NCI-H510A treated with DMSO at 0.1 percent for 48 hours (cell line): ENCODE measurements at regions not wholly inside any gene's neighbourhood (a gene's known extent, or its start where the extent isn't known, plus 50 kb on each side); places are given as distances from the start of the nearest gene placed in this dataset.

Experiments
- DNase-seq: peaks from one replicate; lab custom pipeline; 2025; lab: John Stamatoyannopoulos, UW

DNA sequence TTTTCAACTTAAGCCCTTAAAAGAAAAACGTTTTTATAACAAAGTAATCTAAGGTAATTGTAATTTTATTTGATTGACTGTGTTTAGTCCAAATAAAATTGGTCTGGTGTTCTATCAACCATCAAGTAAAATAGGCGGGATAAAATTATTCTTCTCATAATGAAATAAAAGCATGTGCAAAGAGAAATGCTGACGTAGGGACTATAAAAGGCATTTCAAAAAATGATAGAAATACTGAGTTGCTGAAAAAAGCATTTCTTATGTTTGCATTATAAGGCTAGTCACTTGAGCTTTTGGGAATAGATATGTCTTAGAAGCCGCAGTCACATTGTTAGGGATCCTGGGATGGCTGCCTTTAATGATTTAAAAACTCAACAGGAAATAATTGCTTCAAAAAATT, 608.0 kb upstream of the JAG1 start:
- DNase-seq: no peak

DNA sequence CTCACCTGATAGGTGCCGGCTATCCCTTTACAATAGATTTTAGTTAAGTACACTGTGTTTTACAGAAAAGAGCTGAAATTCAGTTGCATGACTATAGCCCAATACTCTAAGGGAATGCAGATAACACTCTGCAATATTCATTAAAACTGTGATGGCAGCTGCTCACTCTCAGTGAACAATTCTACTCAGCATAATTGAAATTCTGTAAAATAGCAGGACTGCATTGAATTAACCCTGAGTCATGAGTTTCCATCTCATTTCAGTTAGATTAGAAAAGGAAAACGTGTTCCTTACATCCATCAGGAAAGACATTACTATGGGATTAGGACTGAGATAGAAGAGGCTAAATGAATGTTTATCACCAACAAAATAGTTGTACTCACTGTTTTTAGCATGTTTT, 613.3 kb upstream of the JAG1 start:
- DNase-seq: no peak

DNA sequence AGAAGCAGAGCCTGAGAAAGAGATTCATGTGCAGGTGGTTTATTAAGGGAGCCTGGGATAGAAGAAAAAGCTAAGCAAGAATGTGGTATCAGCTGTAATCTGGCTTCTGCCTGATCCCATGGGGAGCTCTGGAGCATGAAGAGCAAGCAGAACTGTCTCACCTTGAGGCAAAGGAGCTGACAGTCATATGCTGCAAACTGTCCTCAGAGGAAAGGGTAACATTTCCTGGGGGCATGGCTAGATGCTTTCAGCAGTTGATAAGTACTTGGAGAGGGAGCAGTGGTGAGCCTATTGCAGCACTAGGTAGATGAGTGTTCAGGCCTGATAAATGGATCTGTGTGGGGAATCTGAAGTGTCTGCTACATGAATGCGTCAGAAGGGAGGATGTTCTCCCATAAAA, 621.5 kb upstream of the BTBD3 start:
- no peak for DNase-seq

DNA sequence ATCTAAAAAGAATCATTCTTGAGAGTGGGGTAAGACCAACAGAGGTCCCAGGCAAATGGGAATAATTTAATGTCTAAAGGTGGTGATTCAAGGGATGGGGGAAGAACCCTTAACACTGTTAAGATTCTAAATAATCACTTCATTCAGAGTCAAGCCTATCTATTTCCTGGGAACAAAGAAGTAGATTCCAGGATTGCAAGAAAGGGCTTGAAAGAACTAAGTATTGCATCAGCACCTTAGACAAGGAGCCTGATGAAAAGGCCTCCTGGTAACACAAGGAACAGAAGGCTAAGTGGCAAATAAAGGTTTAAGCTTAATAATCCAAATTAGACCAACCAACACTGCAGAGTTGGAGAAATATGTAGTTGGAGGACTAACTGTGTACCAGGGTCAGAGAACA, 620.7 kb upstream of the BTBD3 start:
- DNase-seq: no peak

DNA sequence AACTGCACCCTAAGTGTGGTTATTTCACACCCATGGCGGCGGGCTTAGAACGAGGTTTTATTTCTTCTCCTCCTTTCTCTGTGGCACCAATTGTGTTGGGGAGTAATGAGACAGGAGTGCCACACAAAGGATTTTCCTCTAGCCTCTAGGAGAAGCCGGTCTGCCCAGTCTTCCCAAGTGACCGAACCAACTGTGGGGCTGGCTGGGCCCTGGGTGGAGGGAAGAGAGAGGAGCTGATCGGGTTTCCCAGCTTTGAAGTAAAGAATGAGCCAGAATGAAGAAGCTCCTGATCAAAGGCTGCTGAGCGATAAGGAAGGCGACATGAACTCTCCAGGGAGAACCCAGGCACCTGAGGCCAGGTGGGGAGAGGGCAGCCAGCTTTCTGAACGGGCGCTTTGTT, 616.0 kb upstream of the BTBD3 start:
- no peak for DNase-seq

DNA sequence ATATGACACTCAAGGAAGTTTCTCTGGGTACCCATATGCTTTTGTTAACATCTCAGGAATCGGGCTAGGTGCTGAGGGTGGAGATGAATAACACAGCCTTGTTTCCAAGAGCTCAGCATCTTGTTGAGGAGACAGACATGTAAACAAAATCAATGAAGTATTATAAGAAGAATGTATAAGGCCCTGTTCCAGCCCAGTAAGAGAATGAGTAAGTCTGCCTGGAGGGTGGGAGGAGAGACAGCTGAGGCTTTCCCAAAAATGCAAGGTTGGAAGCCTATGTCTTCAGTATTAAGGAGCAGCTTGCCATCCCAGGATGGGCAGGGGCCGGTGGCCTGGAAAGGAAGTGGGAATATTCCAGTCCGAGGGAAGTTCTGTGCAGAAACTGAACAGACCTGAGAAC, 615.3 kb upstream of the BTBD3 start:
- no peak for DNase-seq

DNA sequence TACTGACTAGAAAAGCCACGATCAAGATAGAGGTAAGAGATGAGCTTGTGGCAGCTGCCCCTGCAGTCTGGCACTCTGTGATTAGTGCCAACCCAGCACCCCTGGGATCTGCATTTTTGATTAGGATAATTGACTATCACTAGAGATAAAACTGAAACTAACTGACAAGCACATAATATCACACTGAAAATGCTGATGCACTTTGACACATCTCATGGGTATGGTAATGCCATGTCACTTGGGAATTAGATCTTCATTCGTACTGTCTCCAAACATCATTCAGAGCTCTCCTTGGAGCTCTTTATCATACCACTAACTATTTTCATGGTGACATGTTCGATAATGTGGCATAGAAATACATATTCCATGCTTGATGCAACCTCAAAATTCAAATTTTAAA, 612.9 kb upstream of the BTBD3 start:
- no peak for DNase-seq

DNA sequence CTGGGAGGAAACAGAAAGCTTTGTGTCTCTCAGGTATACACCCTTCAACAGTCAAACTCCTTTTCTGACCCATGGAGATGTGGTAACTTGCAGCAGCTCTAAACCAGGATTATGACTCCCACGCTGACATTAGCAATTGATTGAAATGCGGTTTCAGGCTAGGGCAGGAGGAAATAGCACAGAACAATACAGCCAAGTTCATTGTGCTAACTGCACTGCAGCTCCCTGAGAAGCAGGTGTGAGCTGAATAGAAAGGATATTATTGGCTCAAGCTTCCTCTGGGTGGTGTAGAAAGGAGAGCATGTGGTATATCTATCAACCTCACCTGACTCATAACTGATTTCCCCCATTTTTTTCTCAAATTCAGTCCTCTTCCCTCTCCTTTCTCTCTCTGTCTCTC, 612.3 kb upstream of the BTBD3 start:
- DNase-seq: no peak

DNA sequence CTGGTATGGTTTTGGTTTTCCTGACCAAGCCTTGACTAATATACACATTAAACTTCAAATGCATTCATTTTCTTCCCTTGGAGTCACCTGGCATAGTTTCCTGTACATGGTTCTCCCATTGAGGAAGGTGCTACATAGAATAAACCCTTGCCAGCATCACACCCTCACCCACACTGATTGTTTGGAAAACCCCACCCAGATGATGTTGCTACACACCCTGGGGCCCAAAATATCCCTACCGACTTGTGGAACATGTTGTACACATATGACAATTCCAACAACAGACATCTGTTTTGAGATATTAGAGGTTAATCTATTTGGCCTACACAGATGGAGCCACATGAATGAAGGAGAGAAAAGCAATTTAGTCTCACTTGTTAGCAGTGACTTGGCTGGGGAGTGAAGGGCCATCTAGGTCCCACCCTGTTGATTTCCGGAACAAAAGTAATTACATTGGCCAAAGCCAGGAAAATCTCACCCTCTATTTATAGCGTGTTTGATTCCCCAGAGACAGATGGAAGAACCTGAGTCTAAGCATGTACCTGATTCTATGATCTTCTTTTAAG, 606.0 kb upstream of the BTBD3 start:
- no peak for DNase-seq

DNA sequence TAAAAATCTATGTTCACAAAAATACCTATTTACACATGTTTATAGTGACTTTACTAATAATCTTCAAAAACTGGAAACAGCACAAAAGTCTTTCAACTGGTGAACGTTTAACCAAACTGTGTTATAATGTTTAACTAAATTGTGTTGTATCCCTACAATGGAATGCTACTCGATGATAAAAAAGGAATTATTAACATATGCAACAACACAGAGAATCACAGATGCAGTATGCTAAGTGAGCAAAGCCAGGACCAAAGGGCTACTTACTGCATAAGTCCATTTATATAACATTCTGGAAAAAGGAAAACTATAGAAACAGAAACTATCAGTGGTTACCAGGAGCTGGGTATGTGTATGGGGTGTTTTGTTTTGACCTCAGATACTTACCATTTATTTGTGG, 602.2 kb upstream of the BTBD3 start:
- no peak for DNase-seq

DNA sequence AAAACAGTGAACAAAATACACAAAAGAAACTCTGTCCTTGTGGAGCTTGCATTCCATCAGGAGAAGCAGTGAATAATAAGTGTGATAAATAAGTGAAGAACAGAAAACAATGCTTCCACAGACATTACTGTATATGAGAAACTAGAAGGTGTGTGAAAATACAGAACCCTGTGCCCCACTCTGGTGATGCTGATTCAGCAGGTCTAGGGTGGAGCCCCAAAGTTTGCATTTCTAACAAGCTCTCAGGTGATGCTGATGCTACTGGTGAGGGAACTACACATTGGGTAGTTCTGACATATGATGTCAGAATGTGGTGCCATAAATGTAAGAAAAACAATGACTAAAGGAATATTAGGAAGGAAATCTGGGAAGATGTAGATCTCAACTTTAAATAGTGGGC, 601.4 kb upstream of the BTBD3 start:
- no peak for DNase-seq

DNA sequence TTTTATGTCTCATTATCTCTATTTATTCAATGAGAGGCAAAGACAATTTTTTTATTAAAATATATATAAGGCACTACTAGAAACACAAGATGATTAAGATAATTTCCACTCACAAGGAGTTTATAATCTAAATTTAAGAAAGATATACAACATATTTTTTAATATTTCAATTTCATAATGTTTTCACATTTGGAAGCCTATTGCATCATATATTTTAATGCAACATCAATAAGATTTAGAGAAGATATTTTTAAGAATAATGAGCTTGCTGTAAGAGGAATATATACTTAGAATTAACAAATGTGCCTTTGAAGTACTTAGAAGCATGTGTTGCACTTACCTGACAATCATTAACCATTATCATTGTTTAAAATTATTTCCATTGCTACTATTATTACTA, 597.7 kb upstream of the BTBD3 start:
- no peak for DNase-seq

DNA sequence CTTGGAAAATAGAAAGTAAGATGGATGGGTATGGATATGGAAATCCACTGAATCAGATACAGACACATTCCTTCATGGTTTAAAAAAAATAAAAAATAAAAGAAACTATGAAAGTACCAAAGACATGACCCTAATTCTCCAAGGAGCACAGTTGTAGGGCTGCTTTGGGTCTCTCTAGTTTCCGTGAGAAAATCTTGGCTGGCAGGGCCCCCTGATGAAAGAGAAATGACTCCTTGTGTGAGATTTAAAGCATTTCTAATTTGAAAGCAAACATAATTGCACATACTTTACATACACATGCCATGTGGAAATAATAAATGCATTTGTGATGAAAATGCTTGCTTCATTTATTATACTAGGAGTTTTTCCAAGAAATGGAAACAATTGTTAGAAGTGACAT, 593.9 kb upstream of the BTBD3 start:
- no peak for DNase-seq

DNA sequence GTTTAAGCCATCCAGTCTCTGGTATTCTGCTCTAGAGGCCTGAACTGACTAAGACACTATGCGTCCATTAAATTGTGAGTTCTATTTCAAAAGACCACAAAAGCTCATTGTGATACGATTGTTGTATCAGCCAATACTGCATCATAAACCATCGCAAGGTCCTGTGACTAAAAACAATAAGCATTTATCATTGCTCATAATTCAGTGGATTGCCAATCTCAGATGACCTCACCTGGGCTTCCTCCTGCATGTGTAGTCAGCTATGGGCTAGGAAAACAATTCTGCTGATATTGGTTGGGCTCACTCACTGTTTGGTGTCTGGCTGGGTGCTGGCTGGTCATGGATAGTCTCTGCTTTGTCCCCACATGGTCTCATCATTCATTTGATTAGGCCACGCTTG, 592.7 kb upstream of the BTBD3 start:
- DNase-seq: no peak

DNA sequence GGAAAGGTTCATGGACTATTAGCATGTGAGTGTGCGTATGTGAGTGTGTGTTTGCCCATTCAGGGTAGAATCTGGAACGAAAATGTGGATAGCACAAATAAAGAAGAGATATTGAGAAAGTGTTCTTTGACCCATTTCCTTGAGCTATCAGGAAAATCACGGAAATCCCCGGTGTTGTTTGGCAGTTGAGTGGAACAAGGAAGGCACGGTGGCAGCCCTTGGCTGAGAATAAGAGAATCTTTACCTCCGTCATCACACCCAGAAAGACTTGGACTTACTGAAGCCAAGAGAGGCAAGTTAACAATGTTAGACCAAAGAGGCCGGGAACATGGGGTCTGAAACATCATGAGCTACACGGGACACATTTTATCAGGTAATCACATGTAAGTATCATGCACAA, 588.9 kb upstream of the BTBD3 start:
- no peak for DNase-seq

DNA sequence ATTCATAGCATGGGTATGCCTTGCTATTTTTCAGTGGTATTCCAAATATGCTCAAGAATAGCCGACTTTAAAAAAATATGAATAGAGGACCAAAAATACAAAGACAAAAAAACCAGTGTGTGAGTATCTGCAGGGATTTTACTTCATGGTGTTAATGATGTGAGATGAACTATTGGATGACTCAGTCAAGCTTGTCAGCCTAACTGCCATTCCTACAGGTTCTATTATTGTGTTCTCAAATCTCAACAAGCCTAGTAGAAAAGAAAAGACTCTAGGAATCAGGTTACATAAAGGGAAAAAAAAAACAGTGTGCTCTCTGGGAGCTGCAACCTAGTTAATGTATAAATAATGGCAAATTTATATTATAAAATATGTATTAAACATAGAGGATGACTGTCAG, 588.4 kb upstream of the BTBD3 start:
- DNase-seq: peak; percentile 13

DNA sequence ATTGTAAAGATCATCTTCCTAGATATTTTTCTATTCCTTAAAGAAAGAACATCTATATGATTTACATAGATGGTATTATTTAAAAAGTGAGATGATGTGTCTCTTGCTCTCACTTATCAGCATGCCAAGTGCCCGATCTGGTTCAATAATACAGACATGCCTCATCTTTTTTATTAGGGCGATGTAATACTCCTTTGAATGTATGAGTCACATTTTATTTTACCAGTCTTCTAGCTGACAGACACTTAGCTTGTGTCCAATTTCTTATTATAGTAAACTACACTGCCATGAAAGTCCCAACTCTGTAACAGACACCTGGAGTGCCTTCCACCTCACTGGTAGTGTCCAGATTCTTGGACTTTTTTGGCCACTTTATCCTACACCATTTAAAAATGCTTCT, 586.6 kb upstream of the BTBD3 start:
- DNase-seq: no peak

DNA sequence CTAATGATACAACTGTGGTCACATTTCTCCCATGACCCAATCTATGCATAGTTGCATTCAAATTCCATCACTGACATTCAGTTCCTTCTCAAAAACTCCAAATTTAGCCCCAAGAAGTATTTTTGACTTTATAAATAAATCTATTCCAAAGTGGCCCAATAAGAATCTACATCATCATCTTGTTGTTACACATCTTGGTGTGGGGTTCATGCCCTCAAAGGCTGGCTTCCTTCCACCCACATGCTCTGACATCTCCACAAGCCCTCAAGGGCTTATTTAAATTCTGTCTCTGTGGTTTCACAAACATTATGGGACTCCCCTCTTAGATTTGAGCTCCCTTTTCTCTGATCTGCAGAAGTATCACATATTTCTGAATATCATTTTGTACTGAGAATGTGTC, 585.3 kb upstream of the BTBD3 start:
- no peak for DNase-seq

DNA sequence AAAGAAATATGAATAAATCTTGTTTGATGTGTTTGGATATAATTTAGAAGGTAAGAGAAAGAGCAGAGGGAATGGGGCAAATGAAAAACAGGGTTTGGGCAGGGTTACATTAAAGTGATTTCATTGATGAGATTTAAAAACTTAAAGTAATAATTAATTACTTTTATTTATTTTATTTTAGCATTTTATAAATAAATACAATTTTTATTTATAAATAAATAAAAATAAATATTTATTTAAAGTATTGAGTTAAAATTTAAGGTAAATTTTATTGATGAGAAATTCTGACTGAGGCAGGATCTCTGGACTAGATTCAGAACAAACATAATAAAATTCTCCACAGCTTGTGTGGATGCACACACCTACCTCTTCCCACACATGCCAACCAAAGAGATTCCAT, 584.1 kb upstream of the BTBD3 start:
- no peak for DNase-seq

DNA sequence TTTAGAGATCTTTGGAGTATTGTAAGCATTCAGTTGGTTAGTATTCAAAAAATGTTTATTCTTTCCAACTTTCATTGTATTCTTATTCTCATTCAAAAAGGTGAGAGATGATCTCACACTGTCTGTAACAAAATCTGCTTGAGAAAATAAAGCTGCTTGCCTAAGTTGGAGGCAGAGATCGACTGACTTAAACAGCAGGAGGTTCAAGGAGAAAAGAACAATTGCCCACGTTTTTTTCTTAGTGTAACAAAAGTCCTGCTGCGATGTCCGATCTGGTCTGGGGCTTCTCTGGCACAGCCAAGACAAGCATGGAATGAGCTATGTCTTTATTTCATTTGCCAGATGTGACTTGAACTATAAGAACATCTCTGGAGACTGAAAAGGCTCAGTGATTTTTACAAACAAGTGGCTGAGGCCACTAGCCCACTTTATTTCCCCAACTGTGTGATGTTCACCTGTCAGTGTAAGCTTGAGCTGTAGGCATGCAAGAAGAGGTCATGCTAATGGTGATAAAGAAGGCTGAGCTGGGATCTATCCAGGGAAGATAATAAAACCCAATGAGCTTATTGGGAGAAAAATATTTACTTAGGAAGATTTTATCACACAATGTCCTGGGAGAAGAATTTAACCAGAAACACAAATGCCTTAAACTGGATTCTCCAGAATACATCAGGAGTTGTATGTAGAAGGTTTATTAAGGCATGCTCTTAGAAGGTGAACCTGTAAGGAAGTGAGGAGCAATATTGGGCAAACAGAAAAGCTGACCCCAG, 580.1 kb upstream of the BTBD3 start:
- no peak for DNase-seq

DNA sequence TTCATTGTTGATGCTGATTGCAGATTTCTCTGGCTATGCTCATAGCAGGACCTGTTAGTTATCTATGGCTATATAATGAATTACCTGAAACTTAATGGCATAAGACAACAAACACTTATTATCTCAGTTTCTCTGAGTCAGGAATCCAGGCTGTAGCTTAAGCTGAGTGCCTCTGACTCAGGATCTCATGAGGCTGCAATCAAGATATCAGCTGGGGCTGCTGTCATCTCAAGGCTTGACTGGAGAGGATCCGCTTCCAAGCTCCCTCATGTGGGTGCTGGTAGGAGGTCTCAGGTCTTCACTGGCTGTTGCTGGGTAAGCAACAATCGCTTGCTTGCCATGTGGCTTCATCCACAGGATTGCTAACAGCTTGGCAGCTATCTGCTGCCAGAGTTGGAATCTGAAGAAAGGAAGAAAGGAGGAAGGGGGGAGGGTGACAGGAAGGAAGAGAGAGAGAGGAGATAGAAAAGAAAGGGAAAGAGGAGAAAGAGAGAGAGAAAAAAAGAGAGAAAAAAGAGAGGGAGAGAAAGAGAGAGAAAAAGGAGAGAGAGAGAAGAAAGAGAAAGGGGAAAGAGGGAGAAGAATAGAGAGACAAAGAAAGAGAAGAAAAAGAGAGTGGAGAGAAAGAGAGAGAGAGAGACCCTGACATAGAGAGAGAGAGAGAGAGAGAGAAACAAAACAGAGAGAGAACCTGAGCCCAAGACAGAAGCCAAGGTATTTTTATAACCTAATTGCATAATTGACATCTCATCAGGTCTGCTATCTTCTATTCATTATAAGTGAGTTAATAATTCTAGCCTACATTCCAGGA, 579.0 kb upstream of the BTBD3 start:
- no peak for DNase-seq

DNA sequence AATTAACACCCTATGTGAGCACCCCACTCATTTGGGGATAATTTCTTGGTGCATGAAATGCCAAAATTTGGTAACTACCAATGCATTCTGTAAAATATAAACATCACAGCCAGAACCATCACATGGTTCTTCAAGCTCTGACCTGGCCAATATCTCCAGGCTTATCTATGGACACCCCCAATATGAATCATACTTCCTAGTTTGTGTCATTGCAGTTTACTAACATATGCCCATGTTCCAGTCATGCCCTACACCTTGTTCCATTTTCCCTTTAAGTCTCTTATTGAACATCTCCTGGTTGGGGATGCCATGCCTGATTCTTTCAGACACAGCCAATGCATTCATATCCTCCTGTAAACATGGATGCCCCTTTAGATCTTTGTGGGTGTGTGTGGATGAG, 572.8 kb upstream of the BTBD3 start:
- no peak for DNase-seq

DNA sequence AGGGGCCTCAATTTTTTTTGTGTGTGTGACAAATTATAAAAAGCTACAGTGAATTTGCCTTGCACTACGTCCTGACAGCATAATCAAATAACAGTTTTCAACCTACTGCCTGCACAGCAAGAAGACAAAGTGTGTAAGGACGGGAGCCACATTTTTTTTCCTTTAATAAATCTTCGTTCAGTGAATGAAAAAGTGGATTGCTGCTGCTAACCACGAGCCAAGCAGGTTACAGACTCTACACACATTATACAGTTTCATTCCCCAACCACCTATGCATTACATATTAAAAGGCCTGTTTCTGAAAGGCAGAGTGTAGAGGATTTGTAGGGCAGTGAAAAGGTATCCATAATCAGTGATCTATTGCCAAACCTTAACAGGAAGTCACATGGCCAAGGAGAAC, 570.0 kb upstream of the BTBD3 start:
- DNase-seq: no peak
